H1 (cell line): ENCODE measurements at regions not wholly inside any gene's neighbourhood (a gene's known extent, or its start where the extent isn't known, plus 50 kb on each side); places are given as distances from the start of the nearest gene placed in this dataset.
"Not testable (repeated sequence)": the region's sequence is repeated elsewhere in the genome, so short reads cannot be mapped to it uniquely, and the experiment has no call there.

ENCODE experiments used
- CHD2 ChIP-seq: IDR thresholded peaks from 2 replicates; pipeline ENCODE4 v1.6.1; 2012; ENCODE audit warnings: low read length, improper control_type of control experiment
- CTCF ChIP-seq, 3 experiments: IDR thresholded peaks; 1 replicate in 2 of 3; 2 replicates in 1 of 3; pipeline versions ENCODE4 v1.5.1 to v1.6.1; 2011; ENCODE audit warnings: low read length in 3 of 3, mild to moderate bottlenecking in 3 of 3, inconsistent platforms in 2 of 3, low read depth in 1 of 3, moderate library complexity in 1 of 3; ENCODE audit not compliant: insufficient read depth in 1 of 3; ENCODE audit errors: control extremely low read depth in 1 of 3
- EZH2 ChIP-seq: fragments of 200-600 bp; sonication (generic); IDR thresholded peaks from 2 replicates; pipeline ENCODE4 v1.7.1; 2012; ENCODE audit warnings: low read depth, mild to moderate bottlenecking, moderate library complexity, low read length, inconsistent platforms; ENCODE audit not compliant: severe bottlenecking
- KDM1A ChIP-seq: fragments of 200-600, 300-600 bp; sonication (generic); IDR thresholded peaks from 2 replicates; pipeline ENCODE4 v1.7.1; 2016; ENCODE audit warnings: mild to moderate bottlenecking, low read length, borderline replicate concordance
- POLR2A ChIP-seq, 2 experiments: IDR thresholded peaks; 1 replicate in 1 of 2; 2 replicates in 1 of 2; pipeline ENCODE4 v1.6.1; 2011; ENCODE audit warnings: low read depth in 2 of 2, low read length in 2 of 2, mild to moderate bottlenecking in 2 of 2; ENCODE audit errors: control extremely low read depth in 1 of 2
- POU5F1 ChIP-seq: IDR thresholded peaks from 2 replicates; pipeline ENCODE4 v1.6.1; 2011; ENCODE audit warnings: low read depth, mild to moderate bottlenecking, low read length, moderate library complexity
- RXRA ChIP-seq: IDR thresholded peaks from 2 replicates; pipeline ENCODE4 v1.6.1; 2011; ENCODE audit warnings: low read depth, mild to moderate bottlenecking, low read length, moderate library complexity; ENCODE audit not compliant: insufficient read depth
- TAF1 ChIP-seq: IDR thresholded peaks from 2 replicates; pipeline ENCODE4 v1.6.1; 2011; ENCODE audit warnings: mild to moderate bottlenecking, low read depth, low read length

GRCh38 chr6:23854154-23854553 is 271.9 kb upstream of the NRSN1 start:
- not testable (repeated sequence) for TF ChIP-seq CTCF (IDR thresholded peaks at IDR 0.05; ENCODE audit: control extremely low read depth in 1 of 3, insufficient read depth in 1 of 3, low read depth in 1 of 3, low read length in 3 of 3); TAF1; POU5F1; EZH2; CHD2; RXRA; POLR2A (IDR thresholded peaks at IDR 0.05; ENCODE audit: control extremely low read depth in 1 of 2, low read depth in 2 of 2, low read length in 2 of 2); KDM1A
